RWPE1 (cell line): ENCODE measurements at regions not wholly inside any gene's neighbourhood (a gene's known extent, or its start where the extent isn't known, plus 50 kb on each side); places are given as distances from the start of the nearest gene placed in this dataset.

Experiments
- CTCF ChIA-PET: fragments of 350-600 bp; sonication (Branson Sonifier 250); formaldehyde crosslinking; extraction: SDS; loops from one replicate; lab custom pipeline; 2021; lab: Yijun Ruan, JAX
- POLR2A ChIA-PET: fragments of 400-600 bp; formaldehyde crosslinking; extraction: SDS; loops from one replicate; lab custom pipeline; 2020; ENCODE audit warnings: antibody characterized with exemption; ENCODE audit not compliant: low non-redundant PET; lab: Yijun Ruan, JAX
- DNase-seq: peaks from one replicate; pipeline ENCODE4 v3.0.0; 2012; ENCODE audit warnings: low spot score
- H3K27ac ChIP-seq: fragments of 450-650 bp; 2 replicates; pipeline ENCODE4 v1.5.1; 2017
- TF ChIP-seq, protein P1 (sequence below): fragments of 450-650 bp; conservative IDR thresholded peaks from 2 replicates; pipeline ENCODE4 v1.5.1; 2017; ENCODE audit warnings: low read depth, mild to moderate bottlenecking

GRCh38 chr9:38181232-38181631 is 112.2 kb upstream of the SHB start:
- CTCF ChIA-PET: no interaction called here
- DNase-seq: no peak
- no peak overlapping the region for H3K27ac ChIP-seq
- TF ChIP-seq, protein P1, sequence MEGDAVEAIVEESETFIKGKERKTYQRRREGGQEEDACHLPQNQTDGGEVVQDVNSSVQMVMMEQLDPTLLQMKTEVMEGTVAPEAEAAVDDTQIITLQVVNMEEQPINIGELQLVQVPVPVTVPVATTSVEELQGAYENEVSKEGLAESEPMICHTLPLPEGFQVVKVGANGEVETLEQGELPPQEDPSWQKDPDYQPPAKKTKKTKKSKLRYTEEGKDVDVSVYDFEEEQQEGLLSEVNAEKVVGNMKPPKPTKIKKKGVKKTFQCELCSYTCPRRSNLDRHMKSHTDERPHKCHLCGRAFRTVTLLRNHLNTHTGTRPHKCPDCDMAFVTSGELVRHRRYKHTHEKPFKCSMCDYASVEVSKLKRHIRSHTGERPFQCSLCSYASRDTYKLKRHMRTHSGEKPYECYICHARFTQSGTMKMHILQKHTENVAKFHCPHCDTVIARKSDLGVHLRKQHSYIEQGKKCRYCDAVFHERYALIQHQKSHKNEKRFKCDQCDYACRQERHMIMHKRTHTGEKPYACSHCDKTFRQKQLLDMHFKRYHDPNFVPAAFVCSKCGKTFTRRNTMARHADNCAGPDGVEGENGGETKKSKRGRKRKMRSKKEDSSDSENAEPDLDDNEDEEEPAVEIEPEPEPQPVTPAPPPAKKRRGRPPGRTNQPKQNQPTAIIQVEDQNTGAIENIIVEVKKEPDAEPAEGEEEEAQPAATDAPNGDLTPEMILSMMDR: no peak
- POLR2A ChIA-PET: no interaction called here

DNA sequence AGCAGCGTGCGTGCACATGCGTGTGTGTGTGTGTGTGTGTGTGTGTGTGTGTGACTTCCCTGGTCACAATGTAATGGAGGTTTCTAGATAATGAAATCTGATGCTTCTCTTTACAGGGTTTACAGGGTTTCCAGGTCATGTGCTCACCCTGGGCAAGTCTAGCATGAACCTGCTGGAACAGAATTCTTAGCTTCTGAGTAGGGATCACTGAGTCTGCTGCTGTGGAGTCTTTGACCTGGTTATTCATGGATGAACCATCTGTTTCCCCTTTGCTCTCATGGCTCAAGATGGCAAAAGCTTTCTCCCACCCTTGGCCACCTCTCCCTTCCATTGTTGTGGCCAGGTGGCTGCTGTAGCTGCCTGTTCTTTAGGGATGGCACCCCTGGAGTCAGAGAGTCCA is 111.6 kb upstream of the SHB start:
- TF ChIP-seq, protein P1: no peak
- no peak overlapping the region for H3K27ac ChIP-seq
- DNase-seq: no peak
- ChIA-PET CTCF (no interaction called here), POLR2A (interaction anchor here (0.5 kb wide), 1 partner anchor 84 kb away, joined by 4 read pairs; no protein-coding TSS in a partner anchor)

DNA sequence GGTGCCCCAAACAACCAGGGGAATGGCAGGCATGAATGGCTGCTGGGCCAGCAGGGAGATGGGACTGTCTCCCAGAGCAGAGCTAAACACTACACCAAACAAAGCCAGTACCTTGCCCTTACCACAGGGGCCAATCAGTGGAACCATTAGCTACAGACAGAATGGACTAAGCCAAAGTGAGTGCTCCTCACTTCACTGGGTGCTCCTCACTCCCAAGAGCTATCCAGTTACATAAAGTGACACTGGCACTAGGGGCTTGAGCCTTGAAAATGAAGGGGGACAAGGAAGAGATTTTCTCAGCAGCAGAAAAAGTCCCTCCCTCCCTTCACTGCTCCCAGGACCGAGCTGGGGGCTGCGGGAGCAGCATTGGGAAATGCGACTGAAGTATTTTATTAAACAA is 110.9 kb upstream of the SHB start:
- POLR2A ChIA-PET: interaction anchor here (0.5 kb wide), 1 partner anchor 85 kb away, joined by 4 read pairs; no protein-coding TSS in a partner anchor

DNA sequence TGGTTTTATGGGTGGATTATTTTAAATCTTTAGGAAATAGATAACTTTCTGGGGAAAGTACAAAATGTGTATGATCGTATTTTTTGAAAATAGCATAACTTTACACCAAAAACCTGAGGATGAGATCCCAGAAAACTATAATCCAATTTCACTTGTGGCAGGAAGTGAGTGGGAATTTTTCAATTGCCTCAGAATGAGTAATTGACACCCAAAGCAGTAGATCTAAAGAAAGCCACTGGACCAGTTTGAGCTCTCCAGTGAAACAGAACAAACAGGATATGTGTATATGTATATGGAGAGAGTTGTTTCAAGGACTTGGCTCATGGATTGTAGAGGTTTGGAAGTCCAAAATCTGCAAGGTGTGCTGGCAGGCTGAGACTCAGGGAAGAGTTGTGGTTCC is 109.2 kb upstream of the SHB start:
- POLR2A ChIA-PET: no interaction called here
- TF ChIP-seq, protein P1: no peak
- peak; percentile 70 for DNase-seq
- CTCF ChIA-PET: no interaction called here
- no peak overlapping the region for H3K27ac ChIP-seq

More for the DNA sequence above, 110.9 kb upstream of the SHB start:
- CTCF ChIA-PET: no interaction called here
- no peak for DNase-seq
- H3K27ac ChIP-seq: no peak overlapping the region
- TF ChIP-seq, protein P1: no peak

DNA sequence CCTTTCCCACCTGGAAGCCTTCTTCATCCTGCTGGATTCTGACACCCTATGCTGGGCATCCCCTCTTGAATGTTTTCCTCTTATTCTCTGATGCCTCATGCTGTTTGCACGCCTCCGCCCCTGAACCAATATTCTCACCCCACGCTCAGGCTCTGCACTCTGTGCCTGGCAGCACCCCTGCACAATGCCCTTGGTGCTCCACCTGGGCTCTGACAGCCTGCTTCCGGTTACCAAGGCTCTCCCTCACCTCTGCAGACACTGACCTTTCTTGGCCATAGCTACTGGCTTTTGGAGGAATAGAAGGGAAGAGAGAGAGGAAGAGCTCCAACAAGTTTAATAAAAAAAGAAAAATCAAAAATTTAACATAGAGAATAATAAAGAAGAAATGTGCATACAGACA is 108.7 kb upstream of the SHB start:
- TF ChIP-seq, protein P1: no peak
- POLR2A ChIA-PET: no interaction called here
- no peak overlapping the region for H3K27ac ChIP-seq
- DNase-seq: no peak
- CTCF ChIA-PET: interaction anchor here (0.7 kb wide), 1 partner anchor 24 kb away, joined by 4 read pairs; no protein-coding TSS in a partner anchor

DNA sequence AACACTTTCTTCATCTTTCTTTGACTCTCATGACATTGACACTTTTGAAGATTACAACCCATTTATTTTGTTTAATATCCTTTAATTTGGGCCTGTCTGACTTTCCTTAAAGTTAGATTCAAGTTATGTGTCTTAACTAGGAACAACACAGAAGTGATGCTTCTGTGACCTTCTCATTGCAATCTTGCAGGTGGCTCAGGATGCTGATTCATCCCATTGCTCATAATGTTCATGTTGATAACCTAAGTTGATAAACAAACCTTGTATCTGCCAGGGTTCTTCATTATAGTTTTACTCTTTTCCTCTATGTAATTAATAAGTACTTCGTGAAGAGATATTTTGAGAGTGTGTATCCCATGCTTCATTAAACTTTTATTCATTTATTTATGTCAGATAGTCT is 107.2 kb upstream of the SHB start:
- TF ChIP-seq, protein P1: no peak
- no peak for DNase-seq

More for the DNA sequence above, 107.2 kb upstream of the SHB start:
- ChIA-PET POLR2A (no interaction called here), CTCF (no interaction called here)
- H3K27ac ChIP-seq: no peak overlapping the region
